CD4-positive, alpha-beta T cell treated with Interleukin-10 for 1 hour (primary cell): ENCODE measurements at regions not wholly inside any gene's neighbourhood (a gene's known extent, or its start where the extent isn't known, plus 50 kb on each side); places are given as distances from the start of the nearest gene placed in this dataset.
"Not testable (repeated sequence)": the region's sequence is repeated elsewhere in the genome, so short reads cannot be mapped to it uniquely, and the experiment has no call there.

Source experiments
- DNase-seq: peaks from one replicate; pipeline ENCODE4 v3.0.0-alpha.2; 2020

- DNase-seq, result no peak
Observed at GRCh38 chr3:101950985-101951733, 101.8 kb downstream of the NFKBIZ start.

GRCh38 chr3:101954361-101954760, 105.0 kb downstream of the NFKBIZ start:
- DNase-seq, result no peak

- DNase-seq, result no peak
Observed at GRCh38 chr3:101954936-101955335, 105.6 kb downstream of the NFKBIZ start.

- no peak for DNase-seq
Observed at GRCh38 chr3:101962055-101962454, 112.7 kb downstream of the NFKBIZ start.

GRCh38 chr3:101963902-101964362, 114.6 kb downstream of the NFKBIZ start:
- DNase-seq, result no peak

GRCh38 chr3:101964861-101965260, 115.5 kb downstream of the NFKBIZ start:
- DNase-seq, result no peak

GRCh38 chr3:101966226-101966625, 116.9 kb downstream of the NFKBIZ start:
- DNase-seq, result no peak

GRCh38 chr3:101970212-101970611, 120.9 kb downstream of the NFKBIZ start:
- no peak for DNase-seq

GRCh38 chr3:101970905-101971304, 121.6 kb downstream of the NFKBIZ start:
- no peak for DNase-seq

GRCh38 chr3:101972430-101973162, 123.3 kb downstream of the NFKBIZ start:
- no peak for DNase-seq

GRCh38 chr3:101973163-101973505, 123.8 kb downstream of the NFKBIZ start:
- no peak for DNase-seq

GRCh38 chr3:101975415-101975814, 126.1 kb downstream of the NFKBIZ start:
- DNase-seq, result not testable (repeated sequence)

GRCh38 chr3:101976473-101976872, 127.2 kb downstream of the NFKBIZ start:
- no peak for DNase-seq

GRCh38 chr3:101978348-101978747, 129.0 kb downstream of the NFKBIZ start:
- DNase-seq, result no peak

GRCh38 chr3:101979033-101979432, 129.7 kb downstream of the NFKBIZ start:
- DNase-seq, result no peak

- no peak for DNase-seq
Observed at GRCh38 chr3:101984356-101984755, 135.0 kb downstream of the NFKBIZ start.

GRCh38 chr3:101988596-101988995, 139.3 kb downstream of the NFKBIZ start:
- peak; percentile 13 for DNase-seq

GRCh38 chr3:101989578-101990200, 140.4 kb downstream of the NFKBIZ start:
- no peak for DNase-seq

- DNase-seq, result no peak
Observed at GRCh38 chr3:101992863-101993262, 143.5 kb downstream of the NFKBIZ start.

GRCh38 chr3:101994386-101994785, 145.1 kb downstream of the NFKBIZ start:
- DNase-seq, result no peak

GRCh38 chr3:101995371-101996046, 146.2 kb downstream of the NFKBIZ start:
- DNase-seq, result no peak

- no peak for DNase-seq
Observed at GRCh38 chr3:101996832-101997231, 147.5 kb downstream of the NFKBIZ start.

- DNase-seq, result no peak
Observed at GRCh38 chr3:101998256-101998926, 149.1 kb downstream of the NFKBIZ start.
